ENCODE measurements at regions not wholly inside any gene's neighbourhood (a gene's known extent, or its start where the extent isn't known, plus 50 kb on each side); places are given as distances from the start of the nearest gene placed in this dataset.

- CTCF ChIA-PET = no interaction called here
- Histone ChIP-seq H3K4me1 (no peaks in the 10 kb centered on the region), H3K27ac (no peak overlapping the region), H3K4me2 (no peak overlapping the region), H3K4me3 (no peak overlapping the region), H3K9me3 (no peaks in the 10 kb centered on the region)
- POLR2A ChIA-PET = no interaction called here
- 0% methylated on average over 1 of the region's 1 CpG for WGBS (ENCODE audit: missing lambda C conversion rate)
- no peak for ATAC-seq
- TF ChIP-seq EHMT2 (IDR thresholded peaks at IDR 0.05; ENCODE audit: low read depth) (no peak), ATOH8 (CRISPR knock-in tag; IDR thresholded peaks at IDR 0.05; ENCODE audit: low read depth) (no peak)
- DNase-seq (ENCODE audit: low read depth in 1 of 2, low spot score in 1 of 2) = no peak
- FAIRE-seq = no peak
These were observed 751.0 kb downstream of the MRPL39 start for GRCh38 chr21:24856326-24856725.

- no peak for DNase-seq (ENCODE audit: low read depth in 1 of 2, low spot score in 1 of 2)
- H3K27ac ChIP-seq = no peak overlapping the region
These were observed 754.6 kb downstream of the MRPL39 start for GRCh38 chr21:24852610-24853195.

More at GRCh38 chr21:24852610-24853195, 754.6 kb downstream of the MRPL39 start:
- 0% methylated on average over 1 of the region's 1 CpG for WGBS (ENCODE audit: missing lambda C conversion rate)
- H3K4me2 ChIP-seq = no peak overlapping the region
- ATAC-seq (no peak), FAIRE-seq (no peak)
- ChIA-PET POLR2A (no interaction called here), CTCF (no interaction called here)
- H3K4me3 ChIP-seq = no peak overlapping the region
- H3K9me3 ChIP-seq = no peaks in the 10 kb centered on the region
- no peaks in the 10 kb centered on the region for H3K4me1 ChIP-seq
- TF ChIP-seq SMC3 (IDR thresholded peaks at IDR 0.05) = no peak
- no peak for TF ChIP-seq HEYL (CRISPR knock-in tag; IDR thresholded peaks at IDR 0.05)
- TF ChIP-seq FOSB (CRISPR knock-in tag; IDR thresholded peaks at IDR 0.05) = no peak
- TF ChIP-seq HOXB5 (CRISPR knock-in tag; IDR thresholded peaks at IDR 0.05) = no peak
- TF ChIP-seq REST (IDR thresholded peaks at IDR 0.05) = no peak
- TF ChIP-seq TP53 (CRISPR knock-in tag; IDR thresholded peaks at IDR 0.05) = no peak
- no peak for TF ChIP-seq MAZ (IDR thresholded peaks at IDR 0.05; ENCODE audit: borderline replicate concordance, low read depth, low read length)
- TF ChIP-seq CEBPB (IDR thresholded peaks at IDR 0.05) = no peak
- TF ChIP-seq BHLHE40 (IDR thresholded peaks at IDR 0.05; ENCODE audit: low read depth, low read length) = no peak
- no peak for TF ChIP-seq CHD4 (IDR thresholded peaks at IDR 0.05; ENCODE audit: borderline replicate concordance)
- TF ChIP-seq ZFP36 (IDR thresholded peaks at IDR 0.05; ENCODE audit: borderline replicate concordance, partially characterized antibody) = no peak
- no peak for TF ChIP-seq ELK1 (IDR thresholded peaks at IDR 0.05; ENCODE audit: low read depth, low read length)
- TF ChIP-seq USF2 (IDR thresholded peaks at IDR 0.05) = no peak

All from A549 (cell line).